IMR-90 (cell line): ENCODE measurements at regions not wholly inside any gene's neighbourhood (a gene's known extent, or its start where the extent isn't known, plus 50 kb on each side); places are given as distances from the start of the nearest gene placed in this dataset.

Experiments used
- ATAC-seq: fragments of 200-7000 bp; cut with Tn5 transposase; 2 replicates; pipeline ENCODE4 v1.9.1; 2020; ENCODE audit warnings: low read depth, mild to moderate bottlenecking, moderate library complexity
- BruUV-seq: library from RNA; stranded (reverse); fragments of 400-500 nt; replicated peaks from 2 replicates; lab custom pipeline; 2021; lab: Mats Ljungman, UMichigan
- CTCF ChIA-PET: fragments of 300-600 bp; formaldehyde crosslinking; extraction: SDS; loops from one replicate; lab custom pipeline; 2021; ENCODE audit warnings: antibody characterized with exemption; lab: Yijun Ruan, JAX
- POLR2A ChIA-PET: fragments of 300-600 bp; sonication (Branson Sonifier 250); formaldehyde crosslinking; loops from one replicate; lab custom pipeline; 2022; ENCODE audit warnings: antibody characterized with exemption; ENCODE audit not compliant: unreplicated experiment; lab: Charles Lee
- DNase-seq: peaks from one replicate; pipeline ENCODE4 v3.0.0; 2013
- H2AFZ ChIP-seq: replicated peaks from 2 replicates; pipeline ENCODE3; 2013; ENCODE audit warnings: low read length, mild to moderate bottlenecking; ENCODE audit not compliant: poor library complexity
- H2AK5ac ChIP-seq: 2 replicates; pipeline ENCODE4 v1.6.1; 2013; ENCODE audit warnings: low read depth, low read length, inconsistent platforms
- H2AK9ac ChIP-seq: replicated peaks from 2 replicates; pipeline ENCODE3; 2013; ENCODE audit warnings: mild to moderate bottlenecking, low read depth, low read length, moderate library complexity; ENCODE audit not compliant: poor library complexity
- H2BK120ac ChIP-seq: 2 replicates; pipeline ENCODE4 v1.6.1; 2013; ENCODE audit warnings: low read depth, low read length, inconsistent platforms
- H2BK15ac ChIP-seq: 3 replicates; pipeline ENCODE4 v1.6.1; 2013; ENCODE audit warnings: low read depth, low read length, inconsistent platforms
- H2BK20ac ChIP-seq: 2 replicates; pipeline ENCODE4 v1.6.1; 2013; ENCODE audit warnings: low read depth, mild to moderate bottlenecking, inconsistent platforms, low read length, moderate library complexity
- H2BK5ac ChIP-seq: 2 replicates; pipeline ENCODE4 v1.6.1; 2013; ENCODE audit warnings: mild to moderate bottlenecking, low read depth, low read length, inconsistent platforms; ENCODE audit not compliant: poor library complexity, severe bottlenecking
- H3K14ac ChIP-seq: replicated peaks from 2 replicates; pipeline ENCODE4 v1.6.1; 2013; ENCODE audit warnings: low read depth, low read length, inconsistent platforms
- H3K18ac ChIP-seq: 2 replicates; pipeline ENCODE4 v1.6.1; 2013; ENCODE audit warnings: low read depth, low read length, control low read depth
- H3K23ac ChIP-seq: 2 replicates; pipeline ENCODE4 v1.6.1; 2013; ENCODE audit warnings: low read depth, low read length, inconsistent platforms
- H3K27ac ChIP-seq: 2 replicates; pipeline ENCODE4 v1.5.1; 2013; ENCODE audit warnings: mild to moderate bottlenecking, control low read depth, low read length; ENCODE audit not compliant: insufficient read depth
- H3K27me3 ChIP-seq: 2 replicates; pipeline ENCODE4 v1.6.1; 2013; ENCODE audit warnings: low read length; ENCODE audit not compliant: control insufficient read depth, insufficient read depth
- H3K36me3 ChIP-seq: 2 replicates; pipeline ENCODE4 v1.6.1; 2013; ENCODE audit warnings: low read length, mixed read lengths; ENCODE audit not compliant: control insufficient read depth, insufficient read depth
- H3K4ac ChIP-seq: 2 replicates; pipeline ENCODE4 v1.6.1; 2013; ENCODE audit warnings: low read depth, low read length, inconsistent platforms
- H3K4me1 ChIP-seq: 2 replicates; pipeline ENCODE4 v1.6.1; 2013; ENCODE audit warnings: low read length, mixed read lengths; ENCODE audit not compliant: control insufficient read depth, insufficient read depth
- H3K4me2 ChIP-seq: 2 replicates; pipeline ENCODE4 v1.6.1; 2013; ENCODE audit warnings: low read depth, mild to moderate bottlenecking, control low read depth, low read length, moderate library complexity
- H3K4me3 ChIP-seq: 2 replicates; pipeline ENCODE4 v1.5.1; 2013; ENCODE audit warnings: low read depth, mild to moderate bottlenecking, control low read depth, low read length, moderate library complexity; ENCODE audit not compliant: insufficient read depth
- H3K56ac ChIP-seq: 2 replicates; pipeline ENCODE4 v1.6.1; 2013; ENCODE audit warnings: low read length, inconsistent platforms; ENCODE audit not compliant: insufficient read depth; ENCODE audit errors: extremely low read depth
- H3K79me1 ChIP-seq, 2 experiments: 2 replicates each; pipeline ENCODE4 v1.6.1; 2013; ENCODE audit warnings: low read length in 2 of 2, inconsistent platforms in 1 of 2, low read depth in 1 of 2
- H3K9ac ChIP-seq: 2 replicates; pipeline ENCODE4 v1.6.1; 2013; ENCODE audit warnings: low read depth, low read length, control low read depth
- H3K9me1 ChIP-seq: 2 replicates; pipeline ENCODE4 v1.6.1; 2013; ENCODE audit warnings: low read length, inconsistent platforms; ENCODE audit not compliant: insufficient read depth
- H3K9me3 ChIP-seq: 2 replicates; pipeline ENCODE4 v1.6.1; 2013; ENCODE audit warnings: low read length; ENCODE audit not compliant: control insufficient read depth, insufficient read depth
- H4K20me1 ChIP-seq: 2 replicates; pipeline ENCODE4 v1.6.1; 2013; ENCODE audit warnings: low read length, inconsistent platforms; ENCODE audit not compliant: insufficient read depth
- H4K5ac ChIP-seq: 2 replicates; pipeline ENCODE4 v1.6.1; 2013; ENCODE audit warnings: mild to moderate bottlenecking, low read depth, low read length, control low read depth
- H4K8ac ChIP-seq, 2 experiments: 2 replicates each; pipeline ENCODE4 v1.6.1; 2013; ENCODE audit warnings: low read depth in 2 of 2, low read length in 2 of 2, control low read depth in 1 of 2, inconsistent platforms in 1 of 2
- H4K91ac ChIP-seq: 2 replicates; pipeline ENCODE4 v1.6.1; 2013; ENCODE audit warnings: low read depth, low read length, inconsistent platforms; ENCODE audit not compliant: insufficient read depth
- CEBPB ChIP-seq: IDR thresholded peaks from 2 replicates; pipeline ENCODE4 v1.6.1; 2012; ENCODE audit warnings: low read depth, low read length, improper control_type of control experiment
- CHD1 ChIP-seq: IDR thresholded peaks from 2 replicates; pipeline ENCODE4 v1.6.1; 2012; ENCODE audit warnings: low read depth, low read length, improper control_type of control experiment
- CTCF ChIP-seq: conservative IDR thresholded peaks from 2 replicates; pipeline ENCODE4 v1.5.1; 2012; ENCODE audit warnings: mild to moderate bottlenecking, low read depth, low read length, improper control_type of control experiment
- USF2 ChIP-seq: fragments of 150-350 bp; IDR thresholded peaks from 2 replicates; pipeline ENCODE4 v1.6.1; 2017; ENCODE audit warnings: mild to moderate bottlenecking, antibody characterized with exemption, low read length, low read depth
- WGBS, 2 experiments: methylation state at CpG; one replicate each; pipeline versions ENCODE4 v1.1.5 to v1.1.7; 2013; ENCODE audit warnings: missing lambda C conversion rate in 2 of 2; ENCODE audit not compliant: insufficient read length in 1 of 2; ENCODE audit errors: extremely low coverage in 2 of 2; 5-methylcytosine and 5-hydroxymethylcytosine counted together
- dilution Hi-C: fragments of 300-500 bp; cut with HindIII; formaldehyde crosslinking; loops from one replicate; pipeline ENCODE4 v1.14.3; 2018; ENCODE audit warnings: low sequenced_read_pairs; ENCODE audit not compliant: unreplicated experiment
- in situ Hi-C: fragments of 300-500 bp; cut with MboI; formaldehyde crosslinking; loops from 3 replicates; pipeline ENCODE4 v1.14.3; 2019; ENCODE audit warnings: low sequenced_read_pairs, inconsistent platforms, mixed read lengths
- intact Hi-C: fragments of 100-400 bp; cut with micrococcal nuclease; formaldehyde crosslinking; loops from 2 replicates; pipeline ENCODE4 v1.10.0; 2022

- no peak overlapping the region for H3K56ac ChIP-seq
- H3K9me3 ChIP-seq: peaks cover 12% of the 10 kb centered on the region
- in situ Hi-C loops: no loop called here
- CTCF ChIA-PET: no interaction called here
- no peak overlapping the region for H4K91ac ChIP-seq
- ATAC-seq (no peak), DNase-seq (no peak)
- POLR2A ChIA-PET: no interaction called here
- dilution Hi-C loops: no loop called here
- TF ChIP-seq USF2 (peak; percentile 30; the same call in 1 of the 2 replicates), CHD1 (no peak), CTCF (no peak), CEBPB (no peak)
- no peaks in the 10 kb centered on the region for H3K79me1 ChIP-seq
- no peak overlapping the region for H3K9ac ChIP-seq
- H2BK20ac ChIP-seq: no peak overlapping the region
- no peak overlapping the region for H3K4ac ChIP-seq
- H3K23ac ChIP-seq: no peak overlapping the region
- BruUV-seq: no TSS peak
- H3K36me3 ChIP-seq: no peaks in the 10 kb centered on the region
- H2BK5ac ChIP-seq: no peak overlapping the region
- H3K18ac ChIP-seq: no peak overlapping the region
- no peaks in the 10 kb centered on the region for H3K27me3 ChIP-seq
- no peaks in the 10 kb centered on the region for H4K20me1 ChIP-seq
- no peak overlapping the region for H2AK9ac ChIP-seq
- intact Hi-C loops: no loop called here
- no peak overlapping the region for H3K27ac ChIP-seq
- no peak overlapping the region for H2AFZ ChIP-seq
- H4K5ac ChIP-seq: no peak overlapping the region
- peak overlapping the region; percentile 49; the same call in 1 of the 2 replicates for H2AK5ac ChIP-seq
- H3K14ac ChIP-seq: no peak overlapping the region
- WGBS, 2 experiments: 78% methylated on average over 3 of the region's 7 CpGs; no CpG with 5 or more reads in 1 of the 2 experiments
- no peak overlapping the region for H4K8ac ChIP-seq
- no peak overlapping the region for H3K4me2 ChIP-seq
- H3K4me1 ChIP-seq: peaks cover 3% of the 10 kb centered on the region; the same call in 1 of the 2 replicates
- H3K4me3 ChIP-seq: no peak overlapping the region
- no peaks in the 10 kb centered on the region for H3K9me1 ChIP-seq
- H2BK120ac ChIP-seq: no peak overlapping the region; the same call in 1 of the 2 replicates
- no peak overlapping the region for H2BK15ac ChIP-seq
These were observed 179.6 kb downstream of the TMX1 start for GRCh38 chr14:51419685-51420084.
